Esophagus muscularis mucosa (tissue), 3 donors: ENCODE measurements at regions not wholly inside any gene's neighbourhood (a gene's known extent, or its start where the extent isn't known, plus 50 kb on each side); places are given as distances from the start of the nearest gene placed in this dataset.

ENCODE experiments used
- CTCF ChIP-seq, 3 experiments: fragments of 200-600 bp in 2 of 3; fragments of 450-650 bp in 1 of 3; sonication (generic) in 2 of 3; IDR thresholded peaks; one replicate each; pipeline ENCODE4 v1.5.1; 2017 to 2019; ENCODE audit warnings: antibody characterized with exemption in 3 of 3, mild to moderate bottlenecking in 2 of 3, moderate library complexity in 1 of 3
- POLR2A ChIP-seq: fragments of 450-650 bp; IDR thresholded peaks from one replicate; pipeline ENCODE4 v1.6.1; 2017; ENCODE audit warnings: antibody characterized with exemption, moderate library complexity, mild to moderate bottlenecking, low read depth

GRCh38 chr4:136741468-136741867 is 790.8 kb downstream of the PCDH18 start:
- no peak for TF ChIP-seq CTCF (IDR thresholded peaks at IDR 0.05)
- no peak for TF ChIP-seq POLR2A
